Parathyroid adenoma (tissue), 2 donors: ENCODE measurements at regions not wholly inside any gene's neighbourhood (a gene's known extent, or its start where the extent isn't known, plus 50 kb on each side); places are given as distances from the start of the nearest gene placed in this dataset.

ENCODE experiments used
- H2AFZ ChIP-seq: fragments of 300-600 bp; sonication (generic); one replicate; pipeline ENCODE4 v1.7.0; 2017; ENCODE audit warnings: antibody characterized with exemption, mild to moderate bottlenecking
- H3K27ac ChIP-seq: fragments of 300-600 bp; sonication (generic); one replicate; pipeline ENCODE4 v1.7.0; 2017
- H3K27me3 ChIP-seq: fragments of 300-600 bp; sonication (generic); one replicate; pipeline ENCODE4 v1.7.0; 2017; ENCODE audit warnings: low read length; ENCODE audit not compliant: control insufficient read depth, insufficient read depth
- H3K36me3 ChIP-seq: fragments of 300-600 bp; sonication (generic); one replicate; pipeline ENCODE4 v1.7.0; 2017; ENCODE audit warnings: low read length; ENCODE audit not compliant: control insufficient read depth, insufficient read depth
- H3K4me1 ChIP-seq: fragments of 300-600 bp; sonication (generic); one replicate; pipeline ENCODE4 v1.7.0; 2017; ENCODE audit warnings: control low read depth
- H3K4me2 ChIP-seq: fragments of 300-600 bp; sonication (generic); one replicate; pipeline ENCODE4 v1.7.0; 2017; ENCODE audit warnings: low read length
- H3K4me3 ChIP-seq: fragments of 300-600 bp; sonication (generic); one replicate; pipeline ENCODE4 v1.7.0; 2017; ENCODE audit warnings: low read depth, low read length
- H3K79me2 ChIP-seq: fragments of 300-600 bp; sonication (generic); one replicate; pipeline ENCODE4 v1.7.0; 2017; ENCODE audit warnings: control low read depth
- H3K9ac ChIP-seq: fragments of 300-600 bp; sonication (generic); one replicate; pipeline ENCODE4 v1.7.0; 2017; ENCODE audit warnings: mild to moderate bottlenecking
- H3K9me3 ChIP-seq: fragments of 300-600 bp; sonication (generic); one replicate; pipeline ENCODE4 v1.7.0; 2017; ENCODE audit warnings: low read length; ENCODE audit not compliant: control insufficient read depth
- TF ChIP-seq, protein P1 (sequence below): fragments of 300-600 bp; sonication (generic); IDR thresholded peaks from one replicate; pipeline ENCODE4 v1.7.0; 2017; ENCODE audit warnings: antibody characterized with exemption, mild to moderate bottlenecking
- donor health status: primary hyperparathyroidism.

DNA sequence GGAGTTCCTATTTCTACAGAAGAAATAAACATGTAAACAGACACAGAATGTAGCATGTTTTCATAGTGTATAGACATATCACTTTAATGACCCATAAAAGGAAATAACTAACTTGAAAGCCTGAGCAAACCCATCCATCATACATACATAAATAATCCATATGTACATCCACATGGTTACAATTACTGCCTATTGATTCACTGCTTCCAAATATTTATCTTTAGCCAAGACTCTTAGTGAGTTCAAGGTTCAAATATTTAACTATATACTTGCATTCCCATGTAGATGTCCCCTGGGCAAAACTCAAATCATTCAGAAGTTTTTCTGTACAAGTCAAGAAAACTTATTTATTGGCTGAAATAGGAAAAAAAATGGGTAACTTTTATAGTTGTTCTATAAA, 95.4 kb downstream of the CCER1 start:
- no peak overlapping the region for H3K4me2 ChIP-seq
- H3K79me2 ChIP-seq, result no peaks in the 10 kb centered on the region
- TF ChIP-seq, protein P1, sequence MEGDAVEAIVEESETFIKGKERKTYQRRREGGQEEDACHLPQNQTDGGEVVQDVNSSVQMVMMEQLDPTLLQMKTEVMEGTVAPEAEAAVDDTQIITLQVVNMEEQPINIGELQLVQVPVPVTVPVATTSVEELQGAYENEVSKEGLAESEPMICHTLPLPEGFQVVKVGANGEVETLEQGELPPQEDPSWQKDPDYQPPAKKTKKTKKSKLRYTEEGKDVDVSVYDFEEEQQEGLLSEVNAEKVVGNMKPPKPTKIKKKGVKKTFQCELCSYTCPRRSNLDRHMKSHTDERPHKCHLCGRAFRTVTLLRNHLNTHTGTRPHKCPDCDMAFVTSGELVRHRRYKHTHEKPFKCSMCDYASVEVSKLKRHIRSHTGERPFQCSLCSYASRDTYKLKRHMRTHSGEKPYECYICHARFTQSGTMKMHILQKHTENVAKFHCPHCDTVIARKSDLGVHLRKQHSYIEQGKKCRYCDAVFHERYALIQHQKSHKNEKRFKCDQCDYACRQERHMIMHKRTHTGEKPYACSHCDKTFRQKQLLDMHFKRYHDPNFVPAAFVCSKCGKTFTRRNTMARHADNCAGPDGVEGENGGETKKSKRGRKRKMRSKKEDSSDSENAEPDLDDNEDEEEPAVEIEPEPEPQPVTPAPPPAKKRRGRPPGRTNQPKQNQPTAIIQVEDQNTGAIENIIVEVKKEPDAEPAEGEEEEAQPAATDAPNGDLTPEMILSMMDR, result no peak
- H3K4me1 ChIP-seq, result no peaks in the 10 kb centered on the region
- no peaks in the 10 kb centered on the region for H3K27me3 ChIP-seq
- H3K9me3 ChIP-seq, result no peaks in the 10 kb centered on the region
- no peak overlapping the region for H3K27ac ChIP-seq
- no peak overlapping the region for H3K9ac ChIP-seq
- no peak overlapping the region for H2AFZ ChIP-seq
- no peaks in the 10 kb centered on the region for H3K36me3 ChIP-seq
- no peak overlapping the region for H3K4me3 ChIP-seq

DNA sequence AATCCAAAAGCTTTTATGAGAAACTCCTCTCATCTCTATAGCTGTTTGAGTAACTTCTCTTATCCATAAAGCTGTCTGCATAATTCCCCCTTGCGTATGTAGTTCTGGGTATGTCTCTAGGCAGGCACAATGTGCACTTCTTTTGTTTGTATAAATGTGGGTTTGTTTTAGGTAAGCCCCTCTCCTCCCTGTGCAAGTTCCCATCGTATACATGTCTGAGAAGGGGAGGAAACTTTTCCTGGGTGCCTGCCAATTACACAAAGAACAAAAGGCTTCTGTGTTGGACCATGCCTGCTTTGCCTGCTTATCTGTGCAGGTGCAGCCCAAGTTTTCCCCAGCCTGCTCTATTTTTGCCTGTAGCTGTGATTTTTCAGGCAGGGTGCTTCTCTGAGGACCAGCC, 96.7 kb downstream of the CCER1 start:
- Histone ChIP-seq H2AFZ (no peak overlapping the region), H3K9ac (no peak overlapping the region), H3K36me3 (no peaks in the 10 kb centered on the region), H3K27me3 (no peaks in the 10 kb centered on the region), H3K4me2 (no peak overlapping the region), H3K4me1 (no peaks in the 10 kb centered on the region), H3K79me2 (no peaks in the 10 kb centered on the region), H3K4me3 (no peak overlapping the region), H3K27ac (no peak overlapping the region), H3K9me3 (no peaks in the 10 kb centered on the region)
- TF ChIP-seq, protein P1, result no peak

DNA sequence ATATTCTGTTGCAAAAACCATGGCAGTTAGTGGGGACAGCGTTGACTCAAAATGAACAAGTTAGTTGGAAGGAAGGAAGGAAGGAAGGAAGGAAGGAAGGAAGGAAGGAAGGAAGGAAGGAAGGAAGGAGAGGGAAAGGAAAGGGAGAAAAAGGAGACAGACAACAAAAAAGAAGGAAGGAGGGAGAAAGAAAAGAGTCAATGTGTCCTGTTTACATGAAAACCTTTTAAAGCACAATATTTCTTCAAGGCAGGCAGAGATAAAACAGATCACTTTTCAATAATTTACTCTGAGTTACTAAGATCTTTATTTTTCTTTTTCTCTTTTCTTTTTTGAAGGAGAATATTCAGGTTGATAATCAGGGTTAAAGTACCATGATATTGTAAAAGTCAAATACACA, 99.4 kb downstream of the CCER1 start:
- Histone ChIP-seq H3K4me1 (no peaks in the 10 kb centered on the region), H3K9me3 (no peaks in the 10 kb centered on the region), H3K79me2 (no peaks in the 10 kb centered on the region), H3K4me3 (no peak overlapping the region), H3K4me2 (no peak overlapping the region), H3K9ac (no peak overlapping the region), H3K27me3 (no peaks in the 10 kb centered on the region), H3K27ac (no peak overlapping the region), H2AFZ (no peak overlapping the region), H3K36me3 (no peaks in the 10 kb centered on the region)
- TF ChIP-seq, protein P1, result no peak

DNA sequence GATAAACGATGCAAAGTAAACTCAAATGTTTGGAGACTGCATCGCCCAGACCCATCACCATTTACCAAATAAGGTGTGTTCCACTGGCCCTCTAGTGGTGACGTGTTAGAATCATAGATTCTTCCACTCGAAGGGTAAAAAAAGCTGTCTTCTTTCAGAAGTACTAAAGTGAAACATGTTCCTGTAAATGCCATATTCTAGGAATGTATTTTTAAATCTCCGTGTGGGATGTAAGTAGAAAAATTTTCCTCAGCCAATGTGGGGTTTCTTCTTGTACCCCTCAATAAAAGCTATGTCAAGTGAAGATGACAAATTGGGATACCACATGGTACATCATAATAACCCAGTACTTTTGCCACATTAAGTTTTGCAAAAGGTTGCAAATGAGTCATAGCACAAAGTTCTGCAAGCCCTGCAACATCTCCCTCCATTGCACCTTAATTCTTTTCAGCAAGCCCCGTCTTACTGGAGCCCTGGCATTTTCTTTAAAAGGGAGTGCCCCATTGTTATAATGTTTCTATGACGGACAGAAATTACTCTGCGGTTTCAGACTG, 100.8 kb downstream of the CCER1 start:
- Histone ChIP-seq H3K9ac (no peak overlapping the region), H3K9me3 (no peaks in the 10 kb centered on the region), H3K27me3 (no peaks in the 10 kb centered on the region), H3K36me3 (no peaks in the 10 kb centered on the region), H3K4me3 (no peak overlapping the region), H3K4me1 (no peaks in the 10 kb centered on the region), H3K79me2 (no peaks in the 10 kb centered on the region), H3K4me2 (no peak overlapping the region), H2AFZ (no peak overlapping the region), H3K27ac (no peak overlapping the region)
- TF ChIP-seq, protein P1, result peak; percentile 53
